Spleen (tissue), 7 donors: ENCODE measurements at regions not wholly inside any gene's neighbourhood (a gene's known extent, or its start where the extent isn't known, plus 50 kb on each side); places are given as distances from the start of the nearest gene placed in this dataset.

Source experiments
- CTCF ChIP-seq, 11 experiments: fragments of 200-600 bp in 7 of 11; fragments of 450-650 bp in 4 of 11; sonication (generic) in 4 of 11; IDR thresholded peaks in 8 of 11; conservative IDR thresholded peaks in 3 of 11; 1 replicate in 7 of 11; 2 replicates in 4 of 11; pipeline versions ENCODE4 v1.4.0 to v1.8.0; 2016 to 2021; ENCODE audit warnings: antibody characterized with exemption in 11 of 11, inconsistent platforms in 4 of 11, mild to moderate bottlenecking in 1 of 11
- POLR2A ChIP-seq, 3 donors: fragments of 450-650 bp; IDR thresholded peaks; one replicate each; pipeline ENCODE4 v1.5.1; 2017; ENCODE audit warnings: antibody characterized with exemption in 3 of 3, mild to moderate bottlenecking in 1 of 3
- POLR2AphosphoS5 ChIP-seq, 3 donors: sonication (generic); formaldehyde crosslinking; IDR thresholded peaks; one replicate each; pipeline ENCODE4 v1.5.1; 2017; ENCODE audit warnings: antibody characterized with exemption in 3 of 3
- donor health status: DM: no; HTN: no; CAD: no; lungs with moderate emphysema.
- donor health status: DM: no; HTN: no; CAD: no.
- donor health status: DM: no; HTN: no; CAD: no.

DNA sequence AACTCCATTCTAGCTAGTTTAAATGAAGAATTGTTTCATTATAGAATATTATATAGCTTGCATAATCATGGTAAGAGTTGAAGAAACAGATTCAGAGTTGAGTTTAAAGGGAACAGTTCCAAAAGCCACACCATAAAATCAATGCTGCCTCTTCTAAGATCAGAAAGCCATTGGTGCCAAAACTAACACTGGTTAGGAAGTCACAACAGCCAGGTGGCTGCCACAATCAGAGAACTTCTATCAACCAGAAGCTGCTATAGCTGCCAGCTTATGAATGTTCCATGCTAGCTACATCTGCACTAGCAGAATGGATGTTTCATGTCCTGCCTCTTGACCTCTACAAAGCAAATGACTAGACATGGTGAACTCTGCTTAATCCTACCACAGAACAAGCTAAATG, 583.1 kb upstream of the LRRN3 start:
- TF ChIP-seq CTCF (IDR thresholded peaks at IDR 0.05 in 8 of 11, conservative IDR thresholded peaks at IDR 0.05 in 3 of 11) (no peak), POLR2AphosphoS5 (IDR thresholded peaks at IDR 0.05) (no peak), POLR2A (IDR thresholded peaks at IDR 0.05) (no peak)
